ENCODE measurements at regions not wholly inside any gene's neighbourhood (a gene's known extent, or its start where the extent isn't known, plus 50 kb on each side); places are given as distances from the start of the nearest gene placed in this dataset.
"Not testable (repeated sequence)": the region's sequence is repeated elsewhere in the genome, so short reads cannot be mapped to it uniquely, and the experiment has no call there.

DNA sequence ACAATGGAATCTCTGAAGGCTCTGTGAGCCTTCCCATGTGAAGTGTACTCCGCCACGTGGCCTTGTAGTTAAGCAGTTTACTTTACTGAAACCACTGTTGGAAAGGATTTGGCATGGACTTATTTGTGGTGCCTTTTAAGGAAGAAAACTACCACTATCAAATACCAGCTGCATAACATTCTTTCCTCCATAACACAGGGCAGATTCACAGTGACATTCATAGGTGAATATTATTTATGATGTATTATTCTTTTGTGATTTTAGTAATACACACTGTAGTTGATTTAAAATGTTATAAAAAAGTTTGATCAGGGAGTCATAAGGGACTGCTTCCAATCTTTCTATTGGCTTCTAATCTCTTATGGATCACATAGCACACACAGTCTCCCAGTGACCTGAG lies 192.5 kb upstream of the AGTR2 start (continued):
- TF ChIP-seq POLR2AphosphoS5 (IDR thresholded peaks at IDR 0.05; ENCODE audit: low read depth): no peak
- TF ChIP-seq CREB1 (CRISPR knock-in tag; IDR thresholded peaks at IDR 0.05; ENCODE audit: low read depth): no peak
- TF ChIP-seq, protein P1, sequence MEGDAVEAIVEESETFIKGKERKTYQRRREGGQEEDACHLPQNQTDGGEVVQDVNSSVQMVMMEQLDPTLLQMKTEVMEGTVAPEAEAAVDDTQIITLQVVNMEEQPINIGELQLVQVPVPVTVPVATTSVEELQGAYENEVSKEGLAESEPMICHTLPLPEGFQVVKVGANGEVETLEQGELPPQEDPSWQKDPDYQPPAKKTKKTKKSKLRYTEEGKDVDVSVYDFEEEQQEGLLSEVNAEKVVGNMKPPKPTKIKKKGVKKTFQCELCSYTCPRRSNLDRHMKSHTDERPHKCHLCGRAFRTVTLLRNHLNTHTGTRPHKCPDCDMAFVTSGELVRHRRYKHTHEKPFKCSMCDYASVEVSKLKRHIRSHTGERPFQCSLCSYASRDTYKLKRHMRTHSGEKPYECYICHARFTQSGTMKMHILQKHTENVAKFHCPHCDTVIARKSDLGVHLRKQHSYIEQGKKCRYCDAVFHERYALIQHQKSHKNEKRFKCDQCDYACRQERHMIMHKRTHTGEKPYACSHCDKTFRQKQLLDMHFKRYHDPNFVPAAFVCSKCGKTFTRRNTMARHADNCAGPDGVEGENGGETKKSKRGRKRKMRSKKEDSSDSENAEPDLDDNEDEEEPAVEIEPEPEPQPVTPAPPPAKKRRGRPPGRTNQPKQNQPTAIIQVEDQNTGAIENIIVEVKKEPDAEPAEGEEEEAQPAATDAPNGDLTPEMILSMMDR (conservative IDR thresholded peaks at IDR 0.05; ENCODE audit: low read depth in 2 of 2): no peak
- TF ChIP-seq EZH2phosphoT487 (IDR thresholded peaks at IDR 0.05; ENCODE audit: unreplicated experiment): no peak
- TF ChIP-seq STAT1 (IDR thresholded peaks at IDR 0.05; ENCODE audit: unreplicated experiment): no peak
- no peak for TF ChIP-seq EZH2 (IDR thresholded peaks at IDR 0.05; ENCODE audit: low read depth, unreplicated experiment)
- TF ChIP-seq, protein P2, sequence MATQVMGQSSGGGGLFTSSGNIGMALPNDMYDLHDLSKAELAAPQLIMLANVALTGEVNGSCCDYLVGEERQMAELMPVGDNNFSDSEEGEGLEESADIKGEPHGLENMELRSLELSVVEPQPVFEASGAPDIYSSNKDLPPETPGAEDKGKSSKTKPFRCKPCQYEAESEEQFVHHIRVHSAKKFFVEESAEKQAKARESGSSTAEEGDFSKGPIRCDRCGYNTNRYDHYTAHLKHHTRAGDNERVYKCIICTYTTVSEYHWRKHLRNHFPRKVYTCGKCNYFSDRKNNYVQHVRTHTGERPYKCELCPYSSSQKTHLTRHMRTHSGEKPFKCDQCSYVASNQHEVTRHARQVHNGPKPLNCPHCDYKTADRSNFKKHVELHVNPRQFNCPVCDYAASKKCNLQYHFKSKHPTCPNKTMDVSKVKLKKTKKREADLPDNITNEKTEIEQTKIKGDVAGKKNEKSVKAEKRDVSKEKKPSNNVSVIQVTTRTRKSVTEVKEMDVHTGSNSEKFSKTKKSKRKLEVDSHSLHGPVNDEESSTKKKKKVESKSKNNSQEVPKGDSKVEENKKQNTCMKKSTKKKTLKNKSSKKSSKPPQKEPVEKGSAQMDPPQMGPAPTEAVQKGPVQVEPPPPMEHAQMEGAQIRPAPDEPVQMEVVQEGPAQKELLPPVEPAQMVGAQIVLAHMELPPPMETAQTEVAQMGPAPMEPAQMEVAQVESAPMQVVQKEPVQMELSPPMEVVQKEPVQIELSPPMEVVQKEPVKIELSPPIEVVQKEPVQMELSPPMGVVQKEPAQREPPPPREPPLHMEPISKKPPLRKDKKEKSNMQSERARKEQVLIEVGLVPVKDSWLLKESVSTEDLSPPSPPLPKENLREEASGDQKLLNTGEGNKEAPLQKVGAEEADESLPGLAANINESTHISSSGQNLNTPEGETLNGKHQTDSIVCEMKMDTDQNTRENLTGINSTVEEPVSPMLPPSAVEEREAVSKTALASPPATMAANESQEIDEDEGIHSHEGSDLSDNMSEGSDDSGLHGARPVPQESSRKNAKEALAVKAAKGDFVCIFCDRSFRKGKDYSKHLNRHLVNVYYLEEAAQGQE (IDR thresholded peaks at IDR 0.05; ENCODE audit: unreplicated experiment): no peak

DNA sequence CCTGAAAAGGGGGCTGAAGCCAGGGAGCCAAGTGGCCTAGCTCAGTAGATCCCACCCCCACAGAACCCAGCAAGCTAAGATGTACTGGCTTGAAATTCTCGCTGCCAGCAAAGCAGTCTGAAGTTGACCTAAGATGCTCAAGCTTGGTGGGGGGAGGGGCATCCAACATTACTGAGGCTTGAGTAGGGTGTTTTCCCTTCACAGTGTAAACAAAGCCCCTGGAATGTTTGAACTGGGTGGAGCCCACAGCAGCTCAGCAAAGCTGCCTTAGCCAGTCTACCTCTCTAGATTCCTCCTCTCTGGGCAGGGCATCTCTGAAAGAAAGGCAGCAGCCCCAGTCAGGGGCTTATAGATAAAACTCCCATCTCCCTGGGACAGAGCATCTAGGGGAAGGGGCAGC lies 187.4 kb upstream of the AGTR2 start:
- H3K4me3 Mint-ChIP-seq; H3K27ac Mint-ChIP-seq; H3F3A ChIP-seq (replicated peaks; ENCODE audit: low read depth); H2AFZ ChIP-seq; H3K9me2 ChIP-seq (ENCODE audit: insufficient read depth); H3K4me3 ChIP-seq; H3K4me2 ChIP-seq; H3K27me3 Mint-ChIP-seq (ENCODE audit: insufficient read depth, low read depth, poor library complexity); H3K36me3 ChIP-seq (ENCODE audit: insufficient read depth); H3K79me2 ChIP-seq (replicated peaks; ENCODE audit: insufficient read depth); H3K27ac ChIP-seq (ENCODE audit: low read depth); H3K4me1 ChIP-seq (ENCODE audit: insufficient read depth); H3K9me3 Mint-ChIP-seq; H3K27me3 ChIP-seq (ENCODE audit: insufficient read depth); H3K36me3 Mint-ChIP-seq (ENCODE audit: low read depth); H3K4me1 Mint-ChIP-seq; H4K20me1 ChIP-seq (replicated peaks; ENCODE audit: insufficient read depth): not testable (repeated sequence)
- DNase-seq (ENCODE audit: low spot score) (peak; percentile 74), ATAC-seq (peak; percentile 82)

DNA sequence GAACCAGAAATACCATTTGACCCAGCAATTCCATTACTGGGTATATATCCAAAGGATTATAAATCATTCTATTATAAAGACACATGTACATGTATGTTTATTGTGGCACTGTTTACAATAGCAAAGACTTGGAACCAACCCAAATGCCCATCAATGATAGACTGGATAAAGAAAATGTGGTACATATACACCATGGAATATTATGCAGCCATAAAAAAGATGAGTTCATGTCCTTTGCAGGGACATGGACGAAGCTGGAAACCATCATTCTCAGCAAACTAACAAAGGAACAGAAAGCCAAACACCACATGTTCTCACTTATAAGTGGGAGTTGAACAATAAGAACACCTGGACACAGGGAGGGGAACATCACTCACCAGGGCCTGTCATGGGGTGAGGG lies 183.1 kb upstream of the AGTR2 start:
- not testable (repeated sequence) for H3K9me3 Mint-ChIP-seq; H3K36me3 Mint-ChIP-seq (ENCODE audit: low read depth); DNase-seq (ENCODE audit: low spot score); H3K4me3 ChIP-seq; H3K4me1 ChIP-seq (ENCODE audit: insufficient read depth); H4K20me1 ChIP-seq (replicated peaks; ENCODE audit: insufficient read depth); H3K27me3 Mint-ChIP-seq (ENCODE audit: insufficient read depth, low read depth, poor library complexity); H3K4me3 Mint-ChIP-seq; H3F3A ChIP-seq (replicated peaks; ENCODE audit: low read depth); H3K27ac Mint-ChIP-seq; H3K79me2 ChIP-seq (replicated peaks; ENCODE audit: insufficient read depth); H3K36me3 ChIP-seq (ENCODE audit: insufficient read depth); ATAC-seq; H2AFZ ChIP-seq; H3K27ac ChIP-seq (ENCODE audit: low read depth); H3K4me2 ChIP-seq; H3K27me3 ChIP-seq (ENCODE audit: insufficient read depth); H3K9me2 ChIP-seq (ENCODE audit: insufficient read depth)
- peaks cover 11% of the 10 kb centered on the region; the same call in 2 of the 3 replicates for H3K4me1 Mint-ChIP-seq

All from GM23338 (cell line).